K562 (cell line): ENCODE measurements at regions not wholly inside any gene's neighbourhood (a gene's known extent, or its start where the extent isn't known, plus 50 kb on each side); places are given as distances from the start of the nearest gene placed in this dataset.

Experiments
- ATAC-seq: fragments of 200-7000 bp; cut with Tn5 transposase; 3 replicates; pipeline ENCODE4 v1.9.1; 2020; ENCODE audit warnings: moderate library complexity
- BruUV-seq: library from RNA; stranded (reverse); fragments of 400-500 nt; replicated peaks from 2 replicates; lab custom pipeline; 2021; lab: Mats Ljungman, UMichigan
- CTCF ChIA-PET: fragments of 300-600 bp; formaldehyde crosslinking; extraction: SDS; loops from one replicate; lab custom pipeline; 2021; ENCODE audit warnings: low intra/inter-chr PET ratio; lab: Yijun Ruan, JAX
- POLR2A ChIA-PET: fragments of 300-600, 350-650 bp; sonication (Branson Sonifier 250); formaldehyde crosslinking; extraction: SDS; loops from one replicate; lab custom pipeline; 2021; ENCODE audit warnings: antibody characterized with exemption, inconsistent platforms; lab: Yijun Ruan, JAX
- DNase-seq, 4 experiments: peaks; one replicate each; pipeline versions ENCODE4 v3.0.0 to v3.0.0-alpha.2; 2011 to 2018; ENCODE audit warnings: low spot score in 3 of 4, mixed read lengths in 3 of 4; ENCODE audit errors: extremely low read depth in 1 of 4
- FAIRE-seq: peaks from 2 replicates; lab custom pipeline; 2011; peaks lifted over from hg19 to GRCh38; lab: Jason Lieb, UNC
- H2AFZ ChIP-seq: 2 replicates; pipeline ENCODE4 v1.6.0; 2011; ENCODE audit warnings: low read depth, low read length, control low read depth, inconsistent platforms
- H3K27ac ChIP-seq: fragments of 200-600 bp; 3 replicates; pipeline ENCODE4 v1.8.0; 2011; ENCODE audit warnings: low read depth, mild to moderate bottlenecking, control low read depth, inconsistent platforms, low read length, moderate library complexity, mixed read lengths; ENCODE audit errors: extremely low read depth
- H3K27me3 ChIP-seq, 2 experiments: fragments of 300-600 bp in 1 of 2; 2 replicates in 1 of 2; 3 replicates in 1 of 2; pipeline versions ENCODE4 v1.6.0 to v1.8.0; 2011; ENCODE audit warnings: inconsistent platforms in 2 of 2, low read length in 2 of 2, mild to moderate bottlenecking in 1 of 2, mixed read lengths in 1 of 2, moderate library complexity in 1 of 2; ENCODE audit not compliant: control insufficient read depth in 2 of 2, insufficient read depth in 2 of 2
- H3K36me3 ChIP-seq: fragments of 300-600 bp; 3 replicates; pipeline ENCODE4 v1.8.0; 2011; ENCODE audit warnings: mild to moderate bottlenecking, low read length, inconsistent platforms; ENCODE audit not compliant: control insufficient read depth, insufficient read depth
- H3K4me1 ChIP-seq, 2 experiments: fragments of 200-600 bp in 1 of 2; replicated peaks in 1 of 2; 2 replicates in 1 of 2; 3 replicates in 1 of 2; pipeline versions ENCODE4 v1.5.1 to v1.8.0; 2011; ENCODE audit warnings: inconsistent platforms in 2 of 2, low read length in 2 of 2, mild to moderate bottlenecking in 1 of 2, mixed read lengths in 1 of 2, moderate library complexity in 1 of 2; ENCODE audit not compliant: control insufficient read depth in 2 of 2, insufficient read depth in 2 of 2
- H3K4me2 ChIP-seq: 2 replicates; pipeline ENCODE4 v1.6.1; 2011; ENCODE audit warnings: low read length, control low read depth, inconsistent platforms, mixed read lengths; ENCODE audit not compliant: insufficient read depth
- H3K4me3 ChIP-seq: fragments of 200-600 bp; sonication (generic), shearing (Covaris generic); 2 replicates; pipeline ENCODE4 v1.5.1; 2016; ENCODE audit warnings: control low read depth, inconsistent platforms
- H3K79me2 ChIP-seq: fragments of 200-600 bp; 3 replicates; pipeline ENCODE4 v1.8.0; 2011; ENCODE audit warnings: low read length, inconsistent platforms; ENCODE audit not compliant: control insufficient read depth, insufficient read depth
- H3K9ac ChIP-seq, 2 experiments: 2 replicates each; pipeline versions ENCODE4 v1.6.0 to v1.6.1; 2011; ENCODE audit warnings: low read depth in 2 of 2, low read length in 2 of 2, control low read depth in 1 of 2, inconsistent platforms in 1 of 2, mild to moderate bottlenecking in 1 of 2, mixed read lengths in 1 of 2; ENCODE audit not compliant: insufficient read depth in 1 of 2
- H3K9me1 ChIP-seq: one replicate; pipeline ENCODE4 v1.6.0; 2011; ENCODE audit warnings: inconsistent platforms, mild to moderate bottlenecking, low read length, moderate library complexity; ENCODE audit not compliant: control insufficient read depth, insufficient read depth
- H3K9me3 ChIP-seq: replicated peaks from 2 replicates; pipeline ENCODE4 v1.5.1; 2011; ENCODE audit warnings: low read depth, low read length, inconsistent platforms; ENCODE audit not compliant: control insufficient read depth, insufficient read depth
- H4K20me1 ChIP-seq: replicated peaks from 2 replicates; pipeline ENCODE4 v1.6.1; 2011; ENCODE audit warnings: low read length, inconsistent platforms, mixed read lengths; ENCODE audit not compliant: control insufficient read depth, insufficient read depth
- ARNT ChIP-seq, 2 experiments: fragments of 450-650 bp; IDR thresholded peaks; 2 replicates each; pipeline ENCODE4 v1.6.1; 2016; ENCODE audit warnings: mild to moderate bottlenecking in 1 of 2
- ASH1L ChIP-seq: fragments of 450-650 bp; IDR thresholded peaks from 2 replicates; pipeline ENCODE4 v1.6.1; 2018; ENCODE audit warnings: borderline replicate concordance, mild to moderate bottlenecking, low read depth; ENCODE audit not compliant: partially characterized antibody
- MBD2 ChIP-seq: sonication (generic); IDR thresholded peaks from 2 replicates; pipeline ENCODE4 v1.6.1; 2016; ENCODE audit warnings: low read depth, borderline replicate concordance
- MCM3 ChIP-seq: fragments of 450-650 bp; IDR thresholded peaks from 2 replicates; pipeline ENCODE4 v1.6.1; 2016
- RCOR1 ChIP-seq, 2 experiments: IDR thresholded peaks; 2 replicates each; pipeline ENCODE4 v1.6.1; 2012; ENCODE audit warnings: low read depth in 2 of 2, low read length in 2 of 2, borderline replicate concordance in 1 of 2, improper control_type of control experiment in 1 of 2
- SAFB ChIP-seq: fragments of 200-400 bp; formaldehyde crosslinking; IDR thresholded peaks from 2 replicates; pipeline ENCODE4 v1.6.1; 2017; ENCODE audit warnings: low read depth, low read length, borderline replicate concordance
- SRSF7 ChIP-seq: fragments of 200-400 bp; formaldehyde crosslinking; optimal IDR thresholded peaks from 2 replicates; pipeline ENCODE3; 2017; ENCODE audit warnings: mild to moderate bottlenecking, low read depth, low read length
- ZFPM2 ChIP-seq: fragments of 250-450 bp; sonication (Bioruptor Pico); IDR thresholded peaks from 2 replicates; pipeline ENCODE4 v1.5.1; 2022; ENCODE audit warnings: mild to moderate bottlenecking
- ZNF124 ChIP-seq: sonication (generic); formaldehyde crosslinking; IDR thresholded peaks from 2 replicates; pipeline ENCODE4 v1.8.1; 2022; ENCODE audit warnings: missing genetic modification reagents
- ZNF584 ChIP-seq: fragments of 200-800 bp; sonication (Bioruptor generic); IDR thresholded peaks from 2 replicates; pipeline ENCODE4 v1.6.1; 2016; ENCODE audit warnings: low read depth, mild to moderate bottlenecking, missing genetic modification characterization, missing compliant biosample characterization
- ZNF695 ChIP-seq: fragments of 450-650 bp; formaldehyde crosslinking; IDR thresholded peaks from 2 replicates; pipeline ENCODE4 v1.4.0; 2020; ENCODE audit warnings: mild to moderate bottlenecking, moderate library complexity
- WGBS: fragments of 100-300 bp; shearing (Covaris generic); methylation state at CpG from one replicate; pipeline ENCODE4 v1.1.6; 2016; ENCODE audit warnings: low coverage, mixed read lengths; ENCODE audit not compliant: insufficient coverage; ENCODE audit errors: missing lambda C conversion rate; 5-methylcytosine and 5-hydroxymethylcytosine counted together
- in situ Hi-C: fragments of 300-500 bp; cut with MboI; formaldehyde crosslinking; loops from 4 replicates; pipeline ENCODE4 v1.15.0; 2018; ENCODE audit warnings: inconsistent platforms, mixed read lengths
- intact Hi-C: fragments of 100-400 bp; cut with micrococcal nuclease; formaldehyde crosslinking; loops from 2 replicates; pipeline ENCODE4 v1.14.2; 2022
- TF ChIP-seq, protein P1 (sequence below): fragments of 450-650 bp; formaldehyde crosslinking; IDR thresholded peaks from 2 replicates; pipeline ENCODE4 v1.4.0; 2022; ENCODE audit warnings: missing genetic modification characterization
- TF ChIP-seq, protein P2 (sequence below): sonication (generic); formaldehyde crosslinking; IDR thresholded peaks from 2 replicates; pipeline ENCODE4 v1.8.0; 2022; ENCODE audit warnings: mild to moderate bottlenecking, missing genetic modification reagents

DNA sequence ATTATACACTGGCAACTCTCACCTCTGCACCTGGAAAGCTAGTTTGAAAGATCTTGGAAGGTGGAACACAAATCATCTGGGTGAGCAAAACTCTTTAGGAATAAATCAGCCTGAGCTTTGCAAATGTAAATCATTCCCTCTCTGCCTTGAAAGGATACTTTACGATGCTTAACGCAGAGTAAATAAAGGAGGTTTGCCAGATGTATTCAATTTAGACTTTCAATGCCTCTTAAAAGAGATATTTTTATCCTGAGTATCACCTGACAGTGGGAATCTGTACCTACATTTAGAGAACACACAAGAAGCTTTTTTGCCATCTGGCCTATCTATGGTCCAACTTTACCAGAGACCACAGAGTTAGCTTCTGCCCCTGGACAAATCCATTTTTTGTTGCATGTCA is 983.2 kb upstream of the CDH2 start:
- no peak for ATAC-seq
- no peak overlapping the region for H2AFZ ChIP-seq
- no peak for DNase-seq
- CTCF ChIA-PET = no interaction called here
- in situ Hi-C loops (no loop called here), intact Hi-C loops (no loop called here)
- no peaks in the 10 kb centered on the region for H4K20me1 ChIP-seq
- H3K79me2 ChIP-seq = no peaks in the 10 kb centered on the region
- H3K4me3 ChIP-seq = no peak overlapping the region
- no peak for FAIRE-seq
- H3K36me3 ChIP-seq = no peaks in the 10 kb centered on the region
- no peak overlapping the region for H3K9ac ChIP-seq
- 0% methylated on average over 2 of the region's 2 CpGs for WGBS
- no peaks in the 10 kb centered on the region for H3K9me1 ChIP-seq
- no peak overlapping the region for H3K27ac ChIP-seq
- no peak overlapping the region for H3K4me2 ChIP-seq
- no peaks in the 10 kb centered on the region for H3K27me3 ChIP-seq
- POLR2A ChIA-PET = no interaction called here
- H3K4me1 ChIP-seq = no peaks in the 10 kb centered on the region
- no TSS peak for BruUV-seq
- H3K9me3 ChIP-seq = no peaks in the 10 kb centered on the region
- TF ChIP-seq ZNF584 (CRISPR knock-in tag) = no peak
- TF ChIP-seq ZFPM2 (CRISPR knock-in tag) = no peak
- TF ChIP-seq ARNT (IDR thresholded peaks at IDR 0.05) = no peak
- TF ChIP-seq MBD2 = no peak
- no peak for TF ChIP-seq SRSF7
- TF ChIP-seq ASH1L = no peak
- no peak for TF ChIP-seq MCM3
- TF ChIP-seq, protein P1, sequence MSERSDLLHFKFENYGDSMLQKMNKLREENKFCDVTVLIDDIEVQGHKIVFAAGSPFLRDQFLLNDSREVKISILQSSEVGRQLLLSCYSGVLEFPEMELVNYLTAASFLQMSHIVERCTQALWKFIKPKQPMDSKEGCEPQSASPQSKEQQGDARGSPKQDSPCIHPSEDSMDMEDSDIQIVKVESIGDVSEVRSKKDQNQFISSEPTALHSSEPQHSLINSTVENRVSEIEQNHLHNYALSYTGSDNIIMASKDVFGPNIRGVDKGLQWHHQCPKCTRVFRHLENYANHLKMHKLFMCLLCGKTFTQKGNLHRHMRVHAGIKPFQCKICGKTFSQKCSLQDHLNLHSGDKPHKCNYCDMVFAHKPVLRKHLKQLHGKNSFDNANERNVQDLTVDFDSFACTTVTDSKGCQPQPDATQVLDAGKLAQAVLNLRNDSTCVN (CRISPR knock-in tag) = no peak
- TF ChIP-seq ZNF695 (CRISPR knock-in tag) = no peak
- TF ChIP-seq ZNF124 (CRISPR knock-in tag) = no peak
- TF ChIP-seq SAFB = no peak
- TF ChIP-seq, protein P2, sequence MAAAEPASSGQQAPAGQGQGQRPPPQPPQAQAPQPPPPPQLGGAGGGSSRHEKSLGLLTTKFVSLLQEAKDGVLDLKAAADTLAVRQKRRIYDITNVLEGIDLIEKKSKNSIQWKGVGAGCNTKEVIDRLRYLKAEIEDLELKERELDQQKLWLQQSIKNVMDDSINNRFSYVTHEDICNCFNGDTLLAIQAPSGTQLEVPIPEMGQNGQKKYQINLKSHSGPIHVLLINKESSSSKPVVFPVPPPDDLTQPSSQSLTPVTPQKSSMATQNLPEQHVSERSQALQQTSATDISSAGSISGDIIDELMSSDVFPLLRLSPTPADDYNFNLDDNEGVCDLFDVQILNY (CRISPR knock-in tag) = no peak
- TF ChIP-seq RCOR1 (IDR thresholded peaks at IDR 0.05; ENCODE audit: borderline replicate concordance in 1 of 2, low read depth in 2 of 2, low read length in 2 of 2) = no peak
